IPS-18c (cell line): ENCODE measurements at regions not wholly inside any gene's neighbourhood (a gene's known extent, or its start where the extent isn't known, plus 50 kb on each side); places are given as distances from the start of the nearest gene placed in this dataset.

Source experiments
- H3K4me3 ChIP-seq: 2 replicates; pipeline ENCODE4 v1.7.0; 2013; ENCODE audit warnings: low read depth, mild to moderate bottlenecking, low read length, moderate library complexity; ENCODE audit not compliant: insufficient read depth
- H3K9me3 ChIP-seq: one replicate; pipeline ENCODE4 v1.6.1; 2013; ENCODE audit warnings: mild to moderate bottlenecking, low read length, moderate library complexity; ENCODE audit not compliant: control insufficient read depth, insufficient read depth

DNA sequence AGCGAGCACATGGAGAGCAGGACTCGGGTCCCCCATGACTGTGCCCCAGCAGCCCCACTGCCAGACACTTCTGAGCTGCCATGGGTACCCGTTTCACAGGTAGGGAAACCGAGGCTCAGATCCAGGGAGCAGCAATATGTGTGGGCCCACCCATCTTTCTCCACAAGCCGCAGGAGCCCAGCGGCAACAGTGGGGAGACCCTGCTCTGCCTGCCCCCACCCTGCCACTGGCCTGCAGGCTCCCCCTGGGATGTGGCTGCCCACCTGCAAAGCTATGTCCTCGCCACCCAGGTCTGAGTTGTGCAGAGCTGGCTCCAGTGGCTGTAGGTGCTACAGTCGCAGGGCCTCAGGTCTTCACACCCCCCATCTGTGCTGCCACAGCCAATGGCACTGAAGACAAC is 50.6 kb upstream of the C1QTNF9B start:
- Histone ChIP-seq H3K4me3 (no peak overlapping the region), H3K9me3 (no peaks in the 10 kb centered on the region)

DNA sequence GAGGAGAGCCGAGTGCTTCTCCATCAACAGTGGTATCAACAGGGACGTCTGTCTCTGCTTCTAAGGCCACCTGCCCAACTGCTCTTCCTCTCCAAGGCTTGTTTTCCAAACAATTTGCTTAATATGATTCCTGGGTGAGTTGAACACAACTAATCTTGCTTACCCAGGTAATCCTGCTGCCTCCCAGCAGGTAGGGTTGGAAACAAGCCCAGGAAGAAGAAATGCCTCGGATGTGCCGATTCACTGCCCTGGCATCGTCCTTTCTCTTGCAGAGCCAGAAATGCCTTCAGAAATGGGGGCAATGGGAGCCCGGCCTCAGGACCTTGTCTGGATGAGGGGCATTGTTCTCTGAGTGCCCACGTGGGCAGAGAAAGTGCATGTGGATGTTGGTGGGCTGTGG is 51.9 kb upstream of the C1QTNF9B start:
- Histone ChIP-seq H3K9me3 (no peaks in the 10 kb centered on the region), H3K4me3 (no peak overlapping the region)

DNA sequence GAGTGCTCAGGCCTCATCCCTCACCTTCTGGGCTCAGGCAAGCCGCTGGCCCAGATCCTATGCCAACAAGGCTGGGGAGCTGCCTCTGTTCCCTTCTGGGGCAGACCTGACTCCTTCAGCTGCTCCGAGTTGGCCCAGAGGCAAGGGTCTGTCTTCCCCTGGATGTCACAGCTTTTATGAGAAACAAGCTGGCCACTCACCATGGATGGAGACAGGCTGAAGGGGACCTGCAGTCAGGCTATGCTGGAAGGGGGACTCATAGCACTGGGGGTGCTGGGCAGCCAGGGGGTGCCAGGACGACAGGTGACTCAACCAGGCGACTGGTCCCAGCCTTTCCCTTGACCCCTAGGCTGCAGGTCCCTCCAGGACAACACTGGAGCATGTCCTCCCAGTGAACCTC is 52.4 kb upstream of the C1QTNF9B start:
- H3K9me3 ChIP-seq: no peaks in the 10 kb centered on the region
- no peak overlapping the region for H3K4me3 ChIP-seq

DNA sequence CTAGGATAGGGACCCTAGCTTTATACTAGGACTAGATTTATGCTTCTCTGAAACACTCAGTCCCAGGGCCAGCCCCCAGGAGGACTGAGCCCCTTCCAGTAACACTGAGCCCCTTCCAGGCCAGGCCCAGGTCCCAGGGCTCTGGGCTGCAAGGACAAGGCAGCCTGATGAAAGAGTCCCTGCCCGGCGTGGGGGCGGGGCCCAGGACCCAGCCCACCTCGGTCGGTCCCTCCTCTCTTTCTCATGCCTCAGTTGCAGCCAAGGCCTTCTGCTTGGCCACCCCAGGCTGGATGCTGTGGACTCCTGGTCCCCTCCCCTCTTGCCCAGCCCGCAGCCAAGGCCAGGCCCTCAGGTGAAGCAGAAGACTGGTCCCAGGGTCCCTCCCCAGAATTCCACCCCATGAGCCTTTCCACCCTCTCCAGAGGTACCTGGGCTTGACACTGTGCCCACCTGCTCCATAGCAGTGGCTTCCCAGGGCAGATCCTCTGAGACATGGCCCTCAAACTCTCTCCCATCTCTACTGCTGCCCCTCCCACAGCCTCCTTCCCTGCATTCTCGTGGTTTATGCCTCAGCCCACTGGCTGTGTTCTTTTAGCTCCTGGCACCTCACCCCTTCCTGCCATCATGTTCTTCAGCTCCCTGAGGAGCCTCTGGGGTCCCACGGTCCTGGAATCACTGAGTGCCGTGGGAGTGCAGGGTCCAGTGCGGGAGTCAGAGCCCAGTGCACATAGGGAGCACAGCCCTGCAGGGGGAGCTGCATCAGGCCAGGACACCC is 53.6 kb upstream of the C1QTNF9B start:
- Histone ChIP-seq H3K4me3 (no peak overlapping the region), H3K9me3 (no peaks in the 10 kb centered on the region)

DNA sequence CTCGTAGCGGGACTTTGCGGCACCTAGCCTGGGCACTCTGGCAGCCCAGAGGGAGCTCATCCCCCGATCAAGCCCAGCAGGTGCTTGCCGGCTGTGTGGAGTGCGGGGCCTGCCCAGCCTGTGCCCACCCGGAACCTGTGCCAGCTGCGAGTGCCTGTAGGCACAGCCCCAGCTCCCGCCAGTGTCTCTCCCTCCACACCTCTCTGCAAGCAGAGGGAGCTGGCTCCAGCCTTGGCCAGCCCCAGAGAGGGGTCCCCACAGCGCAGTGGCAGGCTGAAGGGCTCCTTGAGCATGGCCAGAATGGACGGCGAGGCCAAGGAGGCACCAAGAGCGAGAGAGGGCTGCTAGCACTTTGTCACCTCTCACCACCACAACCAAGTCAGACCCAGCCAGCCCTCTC is 55.5 kb upstream of the C1QTNF9B start:
- Histone ChIP-seq H3K9me3 (no peaks in the 10 kb centered on the region), H3K4me3 (no peak overlapping the region)

DNA sequence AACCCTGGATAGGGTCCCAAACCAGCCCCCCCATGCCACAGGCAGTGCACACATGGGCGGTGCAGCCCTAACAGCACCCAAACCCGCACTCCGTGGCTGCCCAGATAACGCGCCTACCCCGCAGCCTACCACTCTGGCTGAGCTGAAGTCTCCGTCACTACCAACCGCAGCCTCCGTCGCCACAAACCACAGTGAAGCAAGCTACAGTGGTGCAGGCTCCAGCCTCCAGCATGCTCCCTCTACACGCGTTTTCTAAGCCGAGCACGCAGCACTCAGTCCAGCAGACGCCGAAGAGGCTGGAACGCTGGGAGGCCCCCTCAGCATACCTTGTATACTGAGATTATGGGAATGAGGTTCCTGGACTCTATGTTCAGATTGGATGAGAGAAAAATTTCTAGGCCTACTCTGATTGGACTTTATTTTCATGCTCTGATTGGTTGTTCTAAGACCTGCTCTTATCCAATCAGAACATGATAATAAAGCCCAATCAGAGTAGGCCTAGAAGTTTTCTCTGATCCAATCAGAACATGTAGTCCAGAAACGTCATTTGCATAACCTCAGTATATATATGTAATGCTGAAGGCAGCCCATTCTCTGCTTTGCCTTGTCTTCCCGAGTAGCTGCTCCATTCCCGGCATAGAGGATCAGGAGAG is 56.7 kb upstream of the C1QTNF9B start:
- Histone ChIP-seq H3K4me3 (no peak overlapping the region), H3K9me3 (no peaks in the 10 kb centered on the region)

DNA sequence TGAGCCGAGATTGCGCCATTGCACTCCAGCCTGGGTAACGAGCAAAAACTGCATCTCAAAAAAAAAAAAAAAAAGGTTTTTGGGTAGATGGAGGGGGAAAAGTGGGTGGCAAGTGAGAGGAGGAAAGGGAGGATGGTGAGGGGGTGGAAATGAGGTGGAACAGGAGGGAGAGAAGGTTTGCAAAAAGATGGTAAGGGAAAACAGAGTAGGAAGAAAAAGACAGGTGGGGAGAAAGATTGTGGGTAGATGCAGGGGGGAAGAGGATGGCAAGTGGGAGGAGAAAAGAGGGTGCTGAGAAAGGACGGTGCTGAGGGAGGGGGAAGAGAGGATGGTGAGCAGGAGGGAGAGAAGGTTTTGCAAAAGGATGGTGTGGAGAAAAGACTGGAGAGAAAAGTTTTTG is 57.8 kb upstream of the C1QTNF9B start:
- no peak overlapping the region for H3K4me3 ChIP-seq

DNA sequence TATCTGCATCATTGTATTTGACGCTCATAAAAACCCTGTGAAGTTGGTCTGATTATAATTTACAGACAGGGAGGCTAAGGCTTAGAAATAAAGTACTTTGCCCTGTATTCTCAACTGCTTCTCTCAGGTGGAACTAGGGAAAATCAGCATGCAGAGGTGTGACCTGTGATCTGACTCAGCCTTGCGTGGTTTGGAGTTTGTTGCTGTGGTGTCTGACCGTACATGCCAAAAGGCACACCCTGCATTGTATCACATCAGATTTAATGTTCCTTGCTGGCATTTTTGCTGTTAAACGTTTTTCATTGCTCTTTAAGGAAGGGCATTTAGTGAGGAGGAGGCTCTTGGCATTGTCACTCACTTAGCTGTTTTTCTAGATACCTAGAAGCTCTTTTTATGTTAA is 58.8 kb upstream of the C1QTNF9B start:
- no peaks in the 10 kb centered on the region for H3K9me3 ChIP-seq
- H3K4me3 ChIP-seq: no peak overlapping the region

More for the DNA sequence above, 57.8 kb upstream of the C1QTNF9B start:
- no peaks in the 10 kb centered on the region for H3K9me3 ChIP-seq

DNA sequence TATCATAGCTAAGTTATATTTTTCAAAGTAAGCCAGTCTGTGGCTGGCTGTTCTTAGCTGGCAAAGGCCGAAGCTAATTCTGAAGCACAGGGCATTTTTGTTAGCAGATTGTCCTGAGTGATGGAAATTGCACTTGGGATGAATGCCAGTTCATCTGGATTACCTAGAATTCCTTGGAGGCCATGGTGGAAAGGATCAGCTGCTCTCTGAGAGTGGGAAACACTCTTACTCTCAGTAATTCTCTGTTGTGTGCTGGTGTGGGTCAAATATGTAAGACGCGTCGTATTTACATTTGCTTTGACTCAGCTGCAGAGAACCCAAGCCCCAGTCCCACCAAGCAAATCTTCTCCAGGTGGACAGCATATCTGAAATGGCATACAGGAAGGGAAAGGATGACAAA is 60.7 kb upstream of the C1QTNF9B start:
- Histone ChIP-seq H3K9me3 (no peaks in the 10 kb centered on the region), H3K4me3 (no peak overlapping the region)

DNA sequence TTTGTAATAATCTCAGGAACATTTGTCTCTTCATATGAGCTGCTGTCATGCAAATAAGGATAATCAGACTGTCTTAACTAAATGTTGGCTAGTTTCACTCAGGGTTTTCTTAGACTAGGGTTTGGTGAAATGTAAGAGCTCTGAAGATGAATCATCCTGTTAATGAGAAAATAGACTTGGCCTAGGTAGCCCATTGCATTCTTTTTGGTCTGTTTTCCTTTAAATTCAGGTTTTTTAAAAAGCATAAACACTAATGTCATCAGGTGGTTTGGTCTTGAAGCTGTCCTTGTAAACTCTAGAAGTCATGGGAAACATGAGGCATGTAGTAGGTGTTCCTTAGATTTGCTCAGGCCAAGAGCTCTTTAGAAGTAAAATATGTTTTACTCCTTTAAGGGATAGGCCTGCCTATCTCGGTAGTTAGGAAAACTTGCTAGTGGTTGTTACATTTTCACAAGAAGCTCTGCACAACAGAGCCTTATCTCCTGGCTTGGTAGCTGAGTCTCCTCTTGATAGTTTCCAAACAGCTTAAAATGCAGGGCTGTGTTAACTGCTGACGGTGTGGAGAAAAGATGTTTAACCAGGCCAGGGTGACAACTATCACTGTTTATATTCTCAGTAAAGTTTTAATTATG is 62.0 kb upstream of the C1QTNF9B start:
- H3K4me3 ChIP-seq: no peak overlapping the region
- H3K9me3 ChIP-seq: no peaks in the 10 kb centered on the region

DNA sequence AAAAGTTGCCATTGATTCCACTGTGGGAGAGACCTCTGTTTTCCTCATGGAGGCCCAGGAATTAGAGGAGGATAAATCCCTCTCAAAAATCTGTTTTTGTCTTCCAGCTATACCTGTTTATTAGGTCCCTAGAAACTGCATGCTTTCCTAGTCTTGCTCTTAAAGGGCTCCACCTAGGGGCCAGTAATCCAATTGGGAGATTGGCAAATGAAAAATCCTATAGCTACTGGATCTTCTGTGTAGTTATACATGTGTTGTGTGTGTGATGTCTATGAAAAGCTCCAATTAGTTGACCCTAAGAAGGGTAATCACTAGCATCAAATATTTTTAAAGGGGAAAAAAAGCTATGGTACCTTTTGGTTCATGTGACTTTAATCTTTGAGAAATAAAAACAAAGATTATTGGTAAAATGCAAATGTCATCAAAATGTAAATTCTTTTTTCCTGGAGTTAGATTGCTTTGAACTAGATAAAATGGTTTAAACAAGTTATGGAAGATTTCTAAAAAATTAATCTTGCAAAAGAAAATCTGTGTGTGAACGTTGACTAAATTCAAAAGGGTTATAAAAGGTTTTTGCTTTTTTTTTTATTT is 63.4 kb upstream of the C1QTNF9B start:
- H3K9me3 ChIP-seq: no peaks in the 10 kb centered on the region
- no peak overlapping the region for H3K4me3 ChIP-seq

DNA sequence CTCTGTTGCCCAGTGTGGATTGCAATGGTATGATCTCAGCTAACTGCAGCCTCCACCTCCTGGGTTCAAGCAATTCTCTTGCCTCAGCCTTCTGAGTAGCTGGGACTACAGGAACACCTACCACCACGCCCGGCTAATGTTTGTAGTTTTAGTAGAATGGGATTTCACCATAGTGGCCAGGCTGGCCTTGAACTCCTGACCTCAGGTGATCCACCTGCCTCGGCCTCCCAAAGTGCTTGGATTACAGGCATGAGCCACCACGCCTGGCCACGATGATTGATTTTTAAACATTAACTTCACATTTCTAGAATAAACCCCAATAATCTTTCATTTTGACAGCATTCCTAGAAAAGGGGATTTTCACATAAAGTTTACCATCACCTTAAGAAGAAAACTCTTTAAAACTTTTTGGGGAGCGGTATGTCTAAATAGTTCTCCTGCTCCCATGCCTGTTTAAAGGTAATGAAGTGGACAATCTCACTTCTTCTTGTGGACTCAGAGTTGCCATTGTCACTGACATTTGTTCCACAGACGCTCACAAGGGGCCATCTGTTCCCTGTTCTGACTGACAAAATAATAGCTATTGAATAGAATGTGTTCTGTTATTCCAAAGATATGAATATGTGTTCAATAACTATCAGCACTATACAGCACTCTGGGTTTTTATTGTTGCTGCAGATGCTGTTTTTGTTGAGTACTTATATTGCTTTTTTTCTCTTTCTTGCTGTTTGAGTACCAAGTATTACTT is 66.1 kb upstream of the C1QTNF9B start:
- Histone ChIP-seq H3K9me3 (no peaks in the 10 kb centered on the region), H3K4me3 (no peak overlapping the region)

DNA sequence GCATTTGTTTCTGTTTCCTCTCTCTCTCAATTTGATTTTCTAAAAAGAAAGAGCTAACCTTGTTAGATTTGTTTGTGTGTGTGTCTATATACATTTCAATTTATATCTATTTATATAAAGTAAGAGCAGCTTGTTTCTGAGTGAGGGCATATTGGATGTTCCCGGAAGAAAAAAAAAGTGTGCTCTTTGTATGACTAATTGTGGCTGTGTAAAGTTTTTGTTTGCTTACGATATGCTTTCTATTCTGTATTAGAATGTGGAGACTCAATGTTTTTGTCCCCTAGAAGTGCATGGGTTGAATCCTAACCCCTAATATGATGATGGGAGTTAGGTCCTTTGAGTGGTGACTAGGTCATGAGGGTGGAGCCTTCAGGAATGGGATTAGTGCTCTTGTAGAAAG is 66.6 kb upstream of the C1QTNF9B start:
- H3K4me3 ChIP-seq: no peak overlapping the region
- H3K9me3 ChIP-seq: no peaks in the 10 kb centered on the region

DNA sequence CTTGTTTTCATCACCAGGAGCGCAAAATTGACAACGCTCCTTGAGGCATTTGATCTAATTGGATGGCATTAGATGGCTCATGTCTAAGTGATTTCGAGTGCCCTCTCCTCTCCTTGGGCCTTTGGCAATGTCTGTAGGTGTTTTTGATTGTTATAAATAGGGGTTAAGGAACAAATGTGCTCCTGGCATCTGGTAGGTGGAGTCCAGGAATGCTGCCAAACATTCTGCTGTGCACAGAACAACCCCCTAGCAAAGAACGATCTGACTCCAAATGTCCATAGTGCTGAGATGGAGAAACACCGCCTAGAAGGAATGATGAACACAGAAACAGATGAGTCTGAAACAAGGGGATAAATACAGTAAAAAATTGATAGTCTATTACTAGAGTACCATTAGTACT is 68.0 kb upstream of the C1QTNF9B start:
- Histone ChIP-seq H3K9me3 (no peaks in the 10 kb centered on the region), H3K4me3 (no peak overlapping the region)

DNA sequence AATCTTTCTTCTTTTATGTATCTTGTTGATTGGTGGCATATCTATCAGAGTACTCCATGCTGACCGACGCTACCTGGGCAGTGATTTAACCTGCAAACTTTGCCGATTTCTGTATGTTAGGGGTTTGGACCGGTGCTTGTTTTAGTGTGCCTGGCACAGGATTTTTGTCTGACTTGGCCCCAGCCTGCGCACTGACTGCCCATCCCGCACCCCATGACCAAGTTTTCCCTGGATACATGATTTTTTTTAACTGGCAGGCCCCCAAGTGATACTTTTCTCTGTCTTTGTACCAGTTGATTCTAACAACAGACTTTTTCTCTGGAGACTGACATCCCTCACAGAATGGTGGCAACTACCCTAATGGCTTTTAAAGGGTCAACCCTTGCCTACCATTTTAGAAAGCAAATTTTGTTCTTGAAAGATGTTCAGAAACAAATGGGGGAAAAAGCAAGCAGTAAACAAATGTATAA is 69.0 kb upstream of the C1QTNF9B start:
- H3K4me3 ChIP-seq: no peak overlapping the region
- no peaks in the 10 kb centered on the region for H3K9me3 ChIP-seq

DNA sequence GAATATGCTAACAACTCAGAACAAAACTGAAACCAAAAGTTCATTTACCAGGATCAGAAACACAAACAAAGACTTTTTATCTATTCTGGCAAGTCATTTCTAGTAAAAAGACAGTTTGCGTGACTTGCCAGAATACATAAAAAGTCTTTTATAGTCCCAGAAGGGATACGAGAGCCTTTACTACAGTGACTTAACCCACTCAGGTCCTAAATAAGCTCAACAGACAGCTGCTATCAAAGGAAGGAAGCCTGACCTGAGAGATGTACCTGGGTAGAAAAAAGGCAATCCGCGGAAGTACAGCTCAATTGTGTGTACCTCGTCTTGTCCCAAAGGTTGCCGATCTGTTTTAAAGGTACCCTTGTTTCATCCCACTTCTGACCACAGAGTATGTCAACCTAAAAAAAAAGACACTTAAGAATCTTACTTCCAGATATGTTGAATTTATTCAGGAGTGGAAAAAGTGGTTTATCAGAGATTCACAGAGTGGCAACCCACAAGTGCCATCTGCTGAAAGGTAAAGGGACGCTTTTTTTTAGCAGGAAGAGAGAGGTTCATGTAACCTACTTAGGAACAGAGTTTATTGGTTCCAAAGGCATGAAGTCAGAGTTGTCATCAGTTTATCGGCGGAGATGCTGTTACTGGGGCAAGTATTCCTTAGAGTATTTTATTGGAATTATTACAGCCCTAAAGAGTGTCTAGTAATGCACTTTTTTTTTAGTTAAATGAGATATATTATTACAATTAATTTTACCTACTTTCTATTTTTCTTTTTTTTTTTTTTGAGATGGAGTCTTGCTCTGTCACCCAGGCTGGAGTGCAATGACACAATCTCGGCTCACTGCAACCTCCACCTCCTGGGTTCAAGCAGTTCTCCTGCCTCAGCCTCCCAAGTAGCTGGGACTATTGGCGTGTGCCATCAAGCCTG is 69.7 kb upstream of the C1QTNF9B start:
- Histone ChIP-seq H3K9me3 (no peaks in the 10 kb centered on the region), H3K4me3 (no peak overlapping the region)
